ENCODE measurements at regions not wholly inside any gene's neighbourhood (a gene's known extent, or its start where the extent isn't known, plus 50 kb on each side); places are given as distances from the start of the nearest gene placed in this dataset.

- ATAC-seq (peak; percentile 53), DNase-seq (peak in 2 of 4 donors; percentile 71 to 75)
- no peaks in the 10 kb centered on the region for H3K4me1 ChIP-seq
- intact Hi-C loops (cut with DNase I), result no loop called here
- H3K4me3 ChIP-seq, result no peak overlapping the region
- H3K36me3 ChIP-seq, result no peaks in the 10 kb centered on the region
- no peak for TF ChIP-seq CTCF (IDR thresholded peaks at IDR 0.05)
- peaks cover 0 to 2% of the 10 kb centered on the region in 2 donors for H3K9me3 ChIP-seq
- peak overlapping the region in 1 of 2 donors; percentile 27 for H3K27ac ChIP-seq
- H3K27me3 ChIP-seq, result no peaks in the 10 kb centered on the region
Measured at GRCh38 chr6:55678330-55679224, 99.6 kb upstream of the HMGCLL1 start.

- no peak for TF ChIP-seq CTCF (IDR thresholded peaks at IDR 0.05)
- Histone ChIP-seq H3K27ac (no peak overlapping the region), H3K36me3 (no peaks in the 10 kb centered on the region), H3K4me3 (no peak overlapping the region), H3K4me1 (no peaks in the 10 kb centered on the region), H3K9me3 (no peaks in the 10 kb centered on the region), H3K27me3 (no peaks in the 10 kb centered on the region)
- DNase-seq (peak in 2 of 4 donors; percentile 56 to 59), ATAC-seq (no peak)
- intact Hi-C loops (cut with DNase I), result no loop called here
Measured at GRCh38 chr6:55676736-55677135, 97.7 kb upstream of the HMGCLL1 start.

GRCh38 chr6:55675941-55676340 is 96.9 kb upstream of the HMGCLL1 start:
- no peak for TF ChIP-seq CTCF (IDR thresholded peaks at IDR 0.05)

GRCh38 chr6:55674672-55675071 is 95.7 kb upstream of the HMGCLL1 start:
- H3K9me3 ChIP-seq, result no peaks in the 10 kb centered on the region
- no peaks in the 10 kb centered on the region for H3K27me3 ChIP-seq
- no peak overlapping the region for H3K27ac ChIP-seq
- intact Hi-C loops (cut with DNase I), result no loop called here
- ATAC-seq, result no peak
- DNase-seq, result peak in 2 of 4 donors; percentile 67 to 75
- no peak overlapping the region for H3K4me3 ChIP-seq
- no peaks in the 10 kb centered on the region for H3K4me1 ChIP-seq
- TF ChIP-seq CTCF (IDR thresholded peaks at IDR 0.05), result no peak
- H3K36me3 ChIP-seq, result no peaks in the 10 kb centered on the region

More at GRCh38 chr6:55675941-55676340, 96.9 kb upstream of the HMGCLL1 start:
- Histone ChIP-seq H3K27ac (no peak overlapping the region), H3K9me3 (no peaks in the 10 kb centered on the region), H3K4me3 (no peak overlapping the region), H3K4me1 (no peaks in the 10 kb centered on the region), H3K27me3 (no peaks in the 10 kb centered on the region), H3K36me3 (no peaks in the 10 kb centered on the region)
- intact Hi-C loops (cut with DNase I), result no loop called here
- no peak for ATAC-seq
- DNase-seq, result peak in 2 of 4 donors; percentile 87 to 88

DNA sequence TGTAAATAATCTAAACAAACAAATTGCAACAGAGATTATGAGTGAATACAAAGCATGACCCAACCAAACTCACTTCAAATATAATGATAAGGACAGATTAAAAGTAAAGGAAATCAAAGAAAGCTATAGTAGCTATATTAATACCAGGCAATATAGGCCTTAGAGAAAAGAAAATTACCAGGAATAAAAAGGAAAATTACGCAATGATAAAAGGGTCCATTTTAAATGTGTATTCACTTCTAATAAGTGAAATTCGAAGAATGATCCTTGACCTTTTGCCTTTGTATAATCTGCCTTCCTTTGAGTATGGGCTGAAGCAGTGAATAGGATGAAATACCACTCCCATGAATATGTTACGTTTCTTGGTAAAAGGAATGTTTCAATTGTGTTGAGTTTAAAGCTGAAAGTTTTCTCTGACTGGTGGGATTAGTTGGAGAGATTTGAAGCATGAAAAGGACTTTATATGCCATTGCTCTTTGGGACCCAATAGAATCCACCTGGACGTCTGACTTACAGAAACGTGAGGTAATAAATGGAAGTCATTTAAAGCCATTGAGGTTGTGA is 91.9 kb upstream of the HMGCLL1 start:
- intact Hi-C loops (cut with DNase I), result no loop called here
- Histone ChIP-seq H3K4me1 (no peaks in the 10 kb centered on the region), H3K36me3 (no peaks in the 10 kb centered on the region), H3K27ac (no peak overlapping the region), H3K27me3 (no peaks in the 10 kb centered on the region), H3K4me3 (no peak overlapping the region), H3K9me3 (no peaks in the 10 kb centered on the region)
- no peak for TF ChIP-seq CTCF (IDR thresholded peaks at IDR 0.05)
- ATAC-seq (no peak), DNase-seq (no peak)

Measured in left lung (tissue), 4 donors.